ENCODE measurements at regions not wholly inside any gene's neighbourhood (a gene's known extent, or its start where the extent isn't known, plus 50 kb on each side); places are given as distances from the start of the nearest gene placed in this dataset.

GRCh38 chr2:3982160-3982559 is 278.8 kb downstream of the DCDC2C start:
- TF ChIP-seq CTCF (IDR thresholded peaks at IDR 0.05; ENCODE audit: insufficient read depth, low read length, poor library complexity, severe bottlenecking) (no peak), EZH2phosphoT487 (conservative IDR thresholded peaks at IDR 0.05; ENCODE audit: low read length) (no peak)
